Spleen (tissue), 7 donors: ENCODE measurements at regions not wholly inside any gene's neighbourhood (a gene's known extent, or its start where the extent isn't known, plus 50 kb on each side); places are given as distances from the start of the nearest gene placed in this dataset.

Experiments used
- POLR2A ChIP-seq, 3 donors: fragments of 450-650 bp; IDR thresholded peaks; one replicate each; pipeline ENCODE4 v1.5.1; 2017; ENCODE audit warnings: antibody characterized with exemption in 3 of 3, mild to moderate bottlenecking in 1 of 3
- TF ChIP-seq, protein P1 (sequence below), 11 experiments: fragments of 200-600 bp in 7 of 11; fragments of 450-650 bp in 4 of 11; sonication (generic) in 4 of 11; IDR thresholded peaks in 8 of 11; conservative IDR thresholded peaks in 3 of 11; 1 replicate in 7 of 11; 2 replicates in 4 of 11; pipeline versions ENCODE4 v1.4.0 to v1.8.0; 2016 to 2021; ENCODE audit warnings: antibody characterized with exemption in 11 of 11, inconsistent platforms in 4 of 11, mild to moderate bottlenecking in 1 of 11
- donor health status: DM: no; HTN: no; CAD: no; lungs with moderate emphysema.
- donor health status: DM: no; HTN: no; CAD: no.
- donor health status: DM: no; HTN: no; CAD: no.

DNA sequence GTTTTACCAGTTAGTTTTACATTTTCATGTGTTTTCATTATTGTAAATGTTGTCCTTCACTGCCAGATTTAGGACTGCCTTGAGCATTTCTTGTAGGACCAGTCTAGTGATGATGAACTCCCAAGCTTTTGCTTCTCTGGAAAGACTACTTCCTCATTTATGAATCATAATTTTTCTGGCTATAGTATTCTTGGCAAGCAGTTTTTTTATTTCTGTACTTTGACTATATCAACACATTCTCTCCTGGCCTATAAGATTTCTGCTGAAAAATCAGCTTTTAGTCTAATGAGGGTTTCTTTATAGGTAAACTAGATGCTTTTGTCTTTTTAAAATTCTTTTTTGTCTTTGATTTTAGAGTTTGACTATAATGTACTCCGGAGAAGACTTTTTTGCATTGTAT, 256.8 kb upstream of the GRAMD2B start:
- no peak for TF ChIP-seq POLR2A (IDR thresholded peaks at IDR 0.05)
- TF ChIP-seq, protein P1, sequence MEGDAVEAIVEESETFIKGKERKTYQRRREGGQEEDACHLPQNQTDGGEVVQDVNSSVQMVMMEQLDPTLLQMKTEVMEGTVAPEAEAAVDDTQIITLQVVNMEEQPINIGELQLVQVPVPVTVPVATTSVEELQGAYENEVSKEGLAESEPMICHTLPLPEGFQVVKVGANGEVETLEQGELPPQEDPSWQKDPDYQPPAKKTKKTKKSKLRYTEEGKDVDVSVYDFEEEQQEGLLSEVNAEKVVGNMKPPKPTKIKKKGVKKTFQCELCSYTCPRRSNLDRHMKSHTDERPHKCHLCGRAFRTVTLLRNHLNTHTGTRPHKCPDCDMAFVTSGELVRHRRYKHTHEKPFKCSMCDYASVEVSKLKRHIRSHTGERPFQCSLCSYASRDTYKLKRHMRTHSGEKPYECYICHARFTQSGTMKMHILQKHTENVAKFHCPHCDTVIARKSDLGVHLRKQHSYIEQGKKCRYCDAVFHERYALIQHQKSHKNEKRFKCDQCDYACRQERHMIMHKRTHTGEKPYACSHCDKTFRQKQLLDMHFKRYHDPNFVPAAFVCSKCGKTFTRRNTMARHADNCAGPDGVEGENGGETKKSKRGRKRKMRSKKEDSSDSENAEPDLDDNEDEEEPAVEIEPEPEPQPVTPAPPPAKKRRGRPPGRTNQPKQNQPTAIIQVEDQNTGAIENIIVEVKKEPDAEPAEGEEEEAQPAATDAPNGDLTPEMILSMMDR (IDR thresholded peaks at IDR 0.05 in 8 of 11, conservative IDR thresholded peaks at IDR 0.05 in 3 of 11) = no peak
